ENCODE measurements at regions not wholly inside any gene's neighbourhood (a gene's known extent, or its start where the extent isn't known, plus 50 kb on each side); places are given as distances from the start of the nearest gene placed in this dataset.

GRCh38 chr1:4110888-4111287 is 210.8 kb upstream of the C1orf174 start:
- no peak for DNase-seq (ENCODE audit: extremely low read depth in 1 of 2, low read depth in 1 of 2)

- DNase-seq (ENCODE audit: extremely low read depth in 1 of 2, low read depth in 1 of 2), result no peak
Observed at GRCh38 chr1:4113897-4114296, 213.8 kb upstream of the C1orf174 start.

- no peak for DNase-seq (ENCODE audit: extremely low read depth in 1 of 2, low read depth in 1 of 2)
Observed at GRCh38 chr1:4115191-4115900, 215.3 kb upstream of the C1orf174 start.

GRCh38 chr1:4117196-4117595 is 217.1 kb upstream of the C1orf174 start:
- no peak for DNase-seq (ENCODE audit: extremely low read depth in 1 of 2, low read depth in 1 of 2)

- no peak for DNase-seq (ENCODE audit: extremely low read depth in 1 of 2, low read depth in 1 of 2)
Observed at GRCh38 chr1:4118746-4119515, 218.9 kb upstream of the C1orf174 start.

GRCh38 chr1:4119516-4120220 is 219.6 kb upstream of the C1orf174 start:
- DNase-seq (ENCODE audit: extremely low read depth in 1 of 2, low read depth in 1 of 2), result no peak

- DNase-seq (ENCODE audit: extremely low read depth in 1 of 2, low read depth in 1 of 2), result no peak
Observed at GRCh38 chr1:4120557-4121292, 220.7 kb upstream of the C1orf174 start.

- DNase-seq (ENCODE audit: extremely low read depth in 1 of 2, low read depth in 1 of 2), result no peak
Observed at GRCh38 chr1:4121293-4121684, 221.2 kb upstream of the C1orf174 start.

- no peak for DNase-seq (ENCODE audit: extremely low read depth in 1 of 2, low read depth in 1 of 2)
Observed at GRCh38 chr1:4121834-4122512, 221.9 kb upstream of the C1orf174 start.

GRCh38 chr1:4122513-4123160 is 222.6 kb upstream of the C1orf174 start:
- DNase-seq (ENCODE audit: extremely low read depth in 1 of 2, low read depth in 1 of 2), result no peak

GRCh38 chr1:4124631-4125145 is 224.6 kb upstream of the C1orf174 start:
- no peak for DNase-seq (ENCODE audit: extremely low read depth in 1 of 2, low read depth in 1 of 2)

GRCh38 chr1:4126251-4126650 is 226.2 kb upstream of the C1orf174 start:
- no peak for DNase-seq (ENCODE audit: extremely low read depth in 1 of 2, low read depth in 1 of 2)

- no peak for DNase-seq (ENCODE audit: extremely low read depth in 1 of 2, low read depth in 1 of 2)
Observed at GRCh38 chr1:4126731-4127591, 226.9 kb upstream of the C1orf174 start.

GRCh38 chr1:4127592-4128140 is 227.6 kb upstream of the C1orf174 start:
- no peak for DNase-seq (ENCODE audit: extremely low read depth in 1 of 2, low read depth in 1 of 2)

- DNase-seq (ENCODE audit: extremely low read depth in 1 of 2, low read depth in 1 of 2), result no peak
Observed at GRCh38 chr1:4128616-4129015, 228.5 kb upstream of the C1orf174 start.

GRCh38 chr1:4129693-4130092 is 229.6 kb upstream of the C1orf174 start:
- DNase-seq (ENCODE audit: extremely low read depth in 1 of 2, low read depth in 1 of 2), result no peak

- no peak for DNase-seq (ENCODE audit: extremely low read depth in 1 of 2, low read depth in 1 of 2)
Observed at GRCh38 chr1:4130096-4130495, 230.0 kb upstream of the C1orf174 start.

- DNase-seq (ENCODE audit: extremely low read depth in 1 of 2, low read depth in 1 of 2), result no peak
Observed at GRCh38 chr1:4131734-4132133, 231.7 kb upstream of the C1orf174 start.

Measured in stimulated activated CD8-positive, alpha-beta memory T cell treated with anti-CD3 and anti-CD28 coated beads, Interleukin-7, amount 100 ng/mL, for 48 hours (primary cell).